Gastrocnemius medialis (tissue), 4 donors: ENCODE measurements at regions not wholly inside any gene's neighbourhood (a gene's known extent, or its start where the extent isn't known, plus 50 kb on each side); places are given as distances from the start of the nearest gene placed in this dataset.

ENCODE experiments used
- POLR2A ChIP-seq, 2 donors: fragments of 450-650 bp; IDR thresholded peaks; one replicate each; pipeline ENCODE4 v1.6.1; 2017; ENCODE audit warnings: antibody characterized with exemption in 2 of 2, mild to moderate bottlenecking in 2 of 2, moderate library complexity in 2 of 2
- TF ChIP-seq, protein P1 (sequence below), 5 experiments: fragments of 450-650 bp in 3 of 5; fragments of 200-600 bp in 2 of 5; sonication (generic) in 2 of 5; IDR thresholded peaks in 4 of 5; conservative IDR thresholded peaks in 1 of 5; 1 replicate in 4 of 5; 2 replicates in 1 of 5; pipeline ENCODE4 v1.5.1; 2016 to 2019; ENCODE audit warnings: antibody characterized with exemption in 5 of 5, mild to moderate bottlenecking in 3 of 5, moderate library complexity in 3 of 5

DNA sequence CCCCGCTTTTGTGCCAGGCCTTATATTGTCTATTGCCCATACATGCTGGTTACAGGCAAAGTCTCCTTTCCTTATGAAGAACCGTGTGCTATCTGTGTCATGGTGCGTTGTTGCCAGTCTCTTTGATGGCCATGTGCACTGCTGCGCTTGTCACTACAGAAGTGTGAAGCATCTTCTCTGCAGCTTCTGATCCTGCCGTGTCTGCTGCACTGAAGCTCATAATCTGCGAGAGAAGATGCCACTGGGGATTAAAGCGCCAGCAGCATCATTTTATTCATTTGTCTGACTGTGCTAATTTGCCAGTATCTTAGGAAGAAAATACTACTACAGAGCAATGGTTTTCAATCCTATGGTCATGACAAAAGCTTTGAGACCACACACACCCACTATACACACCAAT, 330.1 kb downstream of the FAT3 start:
- TF ChIP-seq, protein P1, sequence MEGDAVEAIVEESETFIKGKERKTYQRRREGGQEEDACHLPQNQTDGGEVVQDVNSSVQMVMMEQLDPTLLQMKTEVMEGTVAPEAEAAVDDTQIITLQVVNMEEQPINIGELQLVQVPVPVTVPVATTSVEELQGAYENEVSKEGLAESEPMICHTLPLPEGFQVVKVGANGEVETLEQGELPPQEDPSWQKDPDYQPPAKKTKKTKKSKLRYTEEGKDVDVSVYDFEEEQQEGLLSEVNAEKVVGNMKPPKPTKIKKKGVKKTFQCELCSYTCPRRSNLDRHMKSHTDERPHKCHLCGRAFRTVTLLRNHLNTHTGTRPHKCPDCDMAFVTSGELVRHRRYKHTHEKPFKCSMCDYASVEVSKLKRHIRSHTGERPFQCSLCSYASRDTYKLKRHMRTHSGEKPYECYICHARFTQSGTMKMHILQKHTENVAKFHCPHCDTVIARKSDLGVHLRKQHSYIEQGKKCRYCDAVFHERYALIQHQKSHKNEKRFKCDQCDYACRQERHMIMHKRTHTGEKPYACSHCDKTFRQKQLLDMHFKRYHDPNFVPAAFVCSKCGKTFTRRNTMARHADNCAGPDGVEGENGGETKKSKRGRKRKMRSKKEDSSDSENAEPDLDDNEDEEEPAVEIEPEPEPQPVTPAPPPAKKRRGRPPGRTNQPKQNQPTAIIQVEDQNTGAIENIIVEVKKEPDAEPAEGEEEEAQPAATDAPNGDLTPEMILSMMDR (IDR thresholded peaks at IDR 0.05 in 4 of 5, conservative IDR thresholded peaks at IDR 0.05 in 1 of 5): no peak
- no peak for TF ChIP-seq POLR2A (IDR thresholded peaks at IDR 0.05)
